Astrocyte of the cerebellum (primary cell): ENCODE measurements at regions not wholly inside any gene's neighbourhood (a gene's known extent, or its start where the extent isn't known, plus 50 kb on each side); places are given as distances from the start of the nearest gene placed in this dataset.

Experiments
- DNase-seq: peaks from one replicate; pipeline ENCODE4 v3.0.0-alpha.2; 2011; ENCODE audit warnings: low read depth
- H3K4me3 ChIP-seq: 2 replicates; pipeline ENCODE4 v1.5.1; 2011; ENCODE audit warnings: mild to moderate bottlenecking, low read depth, low read length, moderate library complexity
- in situ Hi-C: cut with HindIII; loops from 2 replicates; pipeline ENCODE4 v1.10.0; 2017; ENCODE audit warnings: low sequenced_read_pairs
- TF ChIP-seq, protein P1 (sequence below): IDR thresholded peaks from 2 replicates; pipeline ENCODE4 v1.5.1; 2012; ENCODE audit warnings: low read length, low read depth, moderate library complexity, mild to moderate bottlenecking; ENCODE audit errors: missing control alignments

DNA sequence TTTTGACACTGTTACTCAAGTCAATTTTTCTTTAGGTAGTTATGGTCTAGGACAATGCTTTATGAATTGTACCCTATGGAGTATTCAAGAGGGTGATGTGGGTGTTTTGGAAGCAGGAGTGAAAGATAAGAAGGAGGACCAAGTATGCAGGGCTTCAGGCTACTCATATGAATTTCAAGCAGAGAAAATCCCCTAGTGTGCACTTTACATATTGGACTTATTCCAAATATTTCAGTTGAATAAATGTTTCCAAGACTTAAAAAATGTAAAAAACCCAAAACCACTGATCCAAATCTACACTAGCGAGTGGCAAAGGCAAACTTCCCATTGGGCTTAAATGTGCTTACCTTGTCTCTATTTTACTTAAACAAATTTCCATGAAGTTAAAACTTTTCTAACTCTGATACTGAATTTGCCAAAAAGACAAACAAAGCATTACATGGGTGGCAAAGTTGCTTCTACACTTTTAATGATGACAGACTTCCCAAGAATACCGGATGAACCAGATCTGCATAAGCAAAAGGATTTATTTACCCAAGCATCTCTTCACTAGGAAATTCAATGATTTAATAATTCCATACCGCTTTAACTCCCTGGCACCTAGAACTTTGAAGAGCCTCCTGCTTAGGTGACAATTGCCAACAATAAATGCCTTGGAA is 1233.5 kb upstream of the NXPH2 start:
- in situ Hi-C loops: no loop called here
- no peak for DNase-seq
- TF ChIP-seq, protein P1, sequence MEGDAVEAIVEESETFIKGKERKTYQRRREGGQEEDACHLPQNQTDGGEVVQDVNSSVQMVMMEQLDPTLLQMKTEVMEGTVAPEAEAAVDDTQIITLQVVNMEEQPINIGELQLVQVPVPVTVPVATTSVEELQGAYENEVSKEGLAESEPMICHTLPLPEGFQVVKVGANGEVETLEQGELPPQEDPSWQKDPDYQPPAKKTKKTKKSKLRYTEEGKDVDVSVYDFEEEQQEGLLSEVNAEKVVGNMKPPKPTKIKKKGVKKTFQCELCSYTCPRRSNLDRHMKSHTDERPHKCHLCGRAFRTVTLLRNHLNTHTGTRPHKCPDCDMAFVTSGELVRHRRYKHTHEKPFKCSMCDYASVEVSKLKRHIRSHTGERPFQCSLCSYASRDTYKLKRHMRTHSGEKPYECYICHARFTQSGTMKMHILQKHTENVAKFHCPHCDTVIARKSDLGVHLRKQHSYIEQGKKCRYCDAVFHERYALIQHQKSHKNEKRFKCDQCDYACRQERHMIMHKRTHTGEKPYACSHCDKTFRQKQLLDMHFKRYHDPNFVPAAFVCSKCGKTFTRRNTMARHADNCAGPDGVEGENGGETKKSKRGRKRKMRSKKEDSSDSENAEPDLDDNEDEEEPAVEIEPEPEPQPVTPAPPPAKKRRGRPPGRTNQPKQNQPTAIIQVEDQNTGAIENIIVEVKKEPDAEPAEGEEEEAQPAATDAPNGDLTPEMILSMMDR: no peak

DNA sequence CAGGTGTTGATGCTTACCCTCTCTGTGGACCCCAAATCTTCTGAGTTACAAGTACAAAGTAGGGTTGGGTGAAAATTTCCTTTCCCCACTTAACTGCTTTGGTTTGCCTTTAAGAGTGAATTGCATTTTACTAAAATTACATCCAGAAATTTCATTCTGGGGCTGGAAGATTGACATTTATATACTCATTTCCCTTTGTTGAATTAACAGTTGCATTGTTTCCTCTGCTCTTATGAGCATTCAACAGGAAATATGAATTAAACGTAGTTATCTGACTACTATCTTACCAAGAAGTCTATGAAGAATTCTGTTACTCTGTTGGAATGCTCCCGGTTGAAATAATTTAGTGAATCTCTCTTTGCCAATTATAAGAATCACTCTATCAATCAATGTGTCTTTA is 1231.1 kb upstream of the NXPH2 start:
- in situ Hi-C loops: no loop called here
- TF ChIP-seq, protein P1: no peak
- no peak for DNase-seq
- no peak overlapping the region for H3K4me3 ChIP-seq

More for the DNA sequence above, 1233.5 kb upstream of the NXPH2 start:
- H3K4me3 ChIP-seq: no peak overlapping the region

DNA sequence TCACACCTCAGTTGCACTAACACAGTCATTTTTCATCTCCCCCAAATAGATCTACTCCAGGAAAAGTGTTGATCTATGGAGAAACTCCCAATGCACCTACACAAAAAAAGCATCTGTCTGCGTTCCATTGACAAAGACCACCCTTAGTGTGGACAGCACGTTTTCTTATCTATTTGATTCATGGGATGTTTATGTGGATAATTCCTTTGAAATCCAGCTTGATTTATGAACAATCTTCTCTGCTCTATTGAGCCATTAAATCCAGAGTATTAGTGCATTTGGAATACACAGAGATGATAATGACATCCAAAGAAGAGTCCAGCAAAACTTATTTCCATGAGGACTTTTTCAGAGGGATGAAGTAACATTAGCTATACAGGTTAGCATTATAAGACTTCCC is 1221.9 kb upstream of the NXPH2 start:
- no peak overlapping the region for H3K4me3 ChIP-seq
- in situ Hi-C loops: no loop called here
- TF ChIP-seq, protein P1: no peak
- no peak for DNase-seq

DNA sequence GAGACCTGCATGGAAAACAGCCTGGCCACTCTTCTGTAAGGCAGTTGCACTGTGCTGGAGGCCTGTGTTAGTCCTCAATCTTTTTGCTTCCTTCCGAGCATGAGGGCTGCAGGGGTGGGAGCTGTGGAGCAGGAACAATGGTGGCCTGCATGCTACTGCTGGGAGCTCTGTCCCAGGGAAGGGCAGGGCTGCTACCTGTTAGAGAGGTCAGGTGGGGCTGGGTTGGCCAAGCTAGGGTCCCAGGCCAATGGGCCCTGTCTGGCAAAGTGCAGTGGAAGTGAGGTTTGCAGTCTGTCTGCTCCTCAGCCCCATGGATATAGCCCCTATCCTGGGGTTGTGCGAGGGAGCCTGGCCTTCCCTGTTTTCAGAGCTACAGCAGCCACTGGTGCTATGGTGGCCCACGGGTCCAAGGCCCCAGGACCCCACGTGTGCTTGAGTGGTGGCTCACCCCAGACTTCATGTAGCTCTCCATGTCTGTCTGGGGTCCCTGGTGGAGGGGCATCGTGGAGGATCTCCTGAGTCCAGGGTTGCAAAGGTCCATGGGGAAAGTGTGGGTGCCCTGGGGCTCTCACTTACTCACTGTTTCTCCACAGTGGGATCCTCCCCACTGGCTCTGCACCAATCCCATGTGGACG is 1212.6 kb upstream of the NXPH2 start:
- TF ChIP-seq, protein P1: no peak
- H3K4me3 ChIP-seq: no peak overlapping the region
- in situ Hi-C loops: no loop called here
- no peak for DNase-seq

DNA sequence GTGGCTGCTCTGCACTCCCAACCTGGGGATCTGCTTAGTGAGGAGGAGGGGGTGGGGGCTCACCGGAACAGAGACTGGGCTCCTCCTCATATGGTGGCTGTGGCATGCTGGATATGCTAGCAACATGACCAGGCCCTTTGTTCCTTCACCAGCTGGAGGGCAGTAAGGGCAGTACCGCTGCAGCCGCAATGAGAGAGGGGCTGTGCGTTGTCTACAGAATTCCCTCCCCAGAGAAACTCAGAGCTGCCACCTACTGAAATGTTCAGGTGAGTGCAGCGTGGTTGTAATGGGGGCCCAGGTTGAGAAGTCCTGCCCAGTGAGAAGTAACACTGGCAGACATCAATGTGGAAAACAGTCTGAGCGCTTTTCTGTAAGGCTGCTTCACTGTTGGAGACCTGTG is 1211.9 kb upstream of the NXPH2 start:
- DNase-seq: no peak
- TF ChIP-seq, protein P1: no peak
- in situ Hi-C loops: no loop called here
- no peak overlapping the region for H3K4me3 ChIP-seq

DNA sequence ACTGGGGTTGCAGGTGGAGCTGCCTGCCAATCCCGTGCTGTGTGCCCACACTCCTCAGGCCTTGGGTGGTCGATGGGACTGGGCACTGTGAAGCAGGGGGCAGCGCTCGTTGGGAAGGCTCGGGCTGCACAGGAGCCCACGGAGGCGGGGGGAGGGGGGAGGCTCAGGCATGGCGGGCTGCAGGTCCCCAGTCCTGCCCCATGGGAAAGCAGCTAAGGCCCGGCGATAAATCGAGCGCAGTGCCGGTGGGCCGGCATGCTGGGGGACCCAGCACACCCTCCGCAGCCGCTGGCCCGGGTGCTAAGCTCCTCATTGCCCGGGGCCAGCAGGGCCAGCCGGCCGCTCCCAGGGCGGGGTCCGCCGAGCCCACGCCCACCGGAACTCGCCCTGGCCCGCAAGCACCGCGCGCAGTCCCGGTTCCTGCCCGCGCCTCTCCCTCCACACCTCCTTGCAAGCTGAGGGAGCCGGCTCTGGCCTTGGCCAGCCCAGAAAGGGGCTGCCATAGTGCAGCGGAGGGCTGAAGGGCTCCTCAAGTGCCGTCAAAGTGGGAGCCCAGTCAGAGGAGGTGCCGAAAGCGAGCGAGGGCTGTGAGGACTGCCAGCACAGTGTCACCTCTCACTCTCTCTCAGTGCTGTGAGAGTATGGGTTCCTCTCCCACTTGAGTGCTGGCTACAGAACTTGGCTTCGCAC is 1210.6 kb upstream of the NXPH2 start:
- TF ChIP-seq, protein P1: no peak
- in situ Hi-C loops: no loop called here
- H3K4me3 ChIP-seq: no peak overlapping the region
- DNase-seq: no peak
